HG02970 (cell line): ENCODE measurements at regions not wholly inside any gene's neighbourhood (a gene's known extent, or its start where the extent isn't known, plus 50 kb on each side); places are given as distances from the start of the nearest gene placed in this dataset.
"Not testable (repeated sequence)": the region's sequence is repeated elsewhere in the genome, so short reads cannot be mapped to it uniquely, and the experiment has no call there.

Source experiments
- ATAC-seq: cut with Tn5 transposase; IDR thresholded peaks from one replicate; pipeline ENCODE4 v1.9.1; 2021; ENCODE audit warnings: mild to moderate bottlenecking, moderate library complexity, moderate number of reproducible peaks; ENCODE audit not compliant: unreplicated experiment, low FRiP score

DNA sequence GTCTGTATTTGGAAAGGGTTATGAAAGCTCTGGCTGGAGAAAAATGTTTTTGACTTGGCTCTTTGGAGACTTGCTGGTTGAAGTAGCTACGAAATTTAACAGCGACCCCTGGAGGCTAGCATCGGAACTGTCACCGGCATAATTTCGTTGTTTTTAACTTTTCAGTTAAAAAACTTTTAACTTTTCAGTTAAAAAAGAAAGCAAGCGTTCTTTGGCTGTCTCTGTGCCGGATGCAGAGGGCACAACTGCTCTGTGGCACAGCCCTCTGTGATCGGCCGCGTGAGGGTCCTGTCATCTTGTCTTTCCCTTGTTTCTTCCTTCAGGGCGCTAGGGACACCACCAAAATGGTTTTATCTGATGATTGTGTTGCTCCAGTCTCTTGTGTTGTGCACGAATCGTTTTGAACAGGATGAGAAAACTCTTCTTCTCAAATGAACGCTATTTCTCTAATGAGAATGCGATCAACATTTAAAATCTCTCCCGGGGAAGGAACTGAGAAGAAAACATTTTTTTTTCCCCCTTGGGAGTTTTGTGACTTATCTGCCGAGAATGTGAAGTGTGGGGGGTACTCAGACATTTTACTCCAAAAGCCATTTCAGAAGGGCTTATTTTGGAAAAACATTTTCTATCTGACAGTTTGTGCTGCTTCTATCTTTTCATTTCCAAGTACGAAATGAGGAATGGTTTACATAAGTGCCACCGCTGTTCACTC is 57.1 kb downstream of the ADCYAP1 start:
- no peak for ATAC-seq

DNA sequence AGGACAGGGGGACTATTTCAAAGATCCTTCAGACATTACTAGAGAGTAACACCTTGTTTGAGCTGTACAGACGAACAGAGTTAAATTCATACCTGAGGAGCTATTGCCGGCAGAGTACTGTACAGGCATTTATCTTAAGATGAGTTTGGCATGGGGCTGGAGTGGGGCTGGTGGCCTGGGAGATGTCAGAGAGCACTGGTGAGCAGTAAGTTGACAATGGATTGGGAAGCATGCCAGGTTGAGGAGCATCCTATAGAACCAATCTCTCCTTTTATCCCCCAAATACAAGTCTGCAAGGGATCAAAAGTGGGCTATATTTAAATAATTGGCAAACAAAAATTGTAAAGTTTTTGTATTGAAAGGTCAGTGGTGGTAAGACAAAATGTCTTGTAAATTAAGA is 58.6 kb downstream of the ADCYAP1 start:
- no peak for ATAC-seq

GRCh38 chr18:965921-966758 is 61.5 kb downstream of the ADCYAP1 start:
- no peak for ATAC-seq

DNA sequence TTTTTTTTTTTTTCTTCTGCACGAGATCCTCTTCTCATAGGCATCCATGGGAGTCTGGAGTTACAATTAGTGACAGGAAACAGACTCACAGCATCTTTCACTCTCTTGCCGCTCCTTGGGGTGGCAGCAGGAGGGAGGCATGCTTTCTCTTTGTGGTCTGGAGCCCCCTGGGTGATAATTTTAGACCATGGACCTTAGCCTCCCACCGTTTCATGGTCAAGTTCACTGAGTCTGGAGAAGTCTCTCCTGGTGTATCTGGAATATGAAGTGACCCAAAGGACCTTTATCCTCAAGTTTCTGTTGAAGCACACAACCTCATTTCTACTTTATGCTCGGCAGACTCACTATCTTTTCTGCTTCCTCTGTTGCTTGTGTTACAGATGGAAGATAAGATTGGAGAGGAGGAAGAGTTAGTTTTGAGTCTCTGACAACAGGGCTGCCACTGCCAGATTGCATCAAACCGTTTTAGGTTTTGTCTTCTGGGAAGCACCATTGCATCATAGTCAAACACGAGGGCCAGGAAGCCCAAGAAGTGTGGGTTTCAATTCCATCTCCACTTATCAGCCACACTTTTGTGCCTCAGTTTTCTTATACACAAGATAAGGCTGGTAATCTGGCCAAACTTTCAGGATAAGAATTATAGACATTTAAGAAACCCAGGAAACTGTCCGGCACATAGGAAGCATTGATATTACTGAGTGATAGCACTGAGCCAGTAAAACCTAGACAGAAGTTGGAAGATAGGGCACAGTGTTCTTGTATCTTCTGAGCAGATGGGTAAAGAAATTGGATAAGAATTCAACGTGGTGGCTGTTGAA is 62.3 kb downstream of the ADCYAP1 start:
- no peak for ATAC-seq

DNA sequence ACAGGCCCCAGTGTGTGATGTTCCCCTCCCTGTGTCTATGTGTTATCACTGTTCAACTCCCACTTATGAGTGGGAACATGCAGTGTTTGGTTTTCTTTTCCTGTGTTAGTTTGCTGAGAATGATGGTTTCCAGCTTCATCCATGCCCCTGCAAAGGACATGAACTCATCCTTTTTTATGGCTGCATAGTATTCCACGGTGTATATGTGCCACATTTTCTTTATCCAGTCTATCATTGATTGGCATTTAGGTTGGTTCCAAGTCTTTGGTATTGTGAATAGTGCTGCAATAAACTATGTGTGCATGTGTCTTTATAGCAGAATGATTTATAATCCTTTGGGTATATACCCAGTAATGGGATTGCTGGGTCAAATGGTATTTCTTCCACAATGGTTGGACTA is 64.2 kb downstream of the ADCYAP1 start:
- not testable (repeated sequence) for ATAC-seq

DNA sequence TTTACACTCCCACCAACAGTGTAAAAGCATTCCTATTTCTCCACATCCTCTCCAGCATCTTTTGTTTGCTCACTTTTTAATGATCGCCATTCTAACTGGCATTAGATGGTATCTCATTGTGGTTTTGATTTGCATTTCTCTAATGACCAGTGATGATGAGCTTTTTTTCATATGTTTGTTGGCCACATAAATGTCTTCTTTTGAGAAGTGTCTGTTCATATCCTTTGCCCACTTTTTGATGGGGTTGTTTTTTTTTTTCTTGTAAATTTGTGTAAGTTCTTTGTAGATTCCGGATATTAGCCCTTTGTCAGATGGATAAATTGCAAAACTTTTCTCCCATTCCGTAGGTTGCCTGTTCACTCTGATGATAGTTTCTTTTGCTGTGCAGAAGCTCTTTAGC is 64.6 kb downstream of the ADCYAP1 start:
- not testable (repeated sequence) for ATAC-seq

- not testable (repeated sequence) for ATAC-seq
Observed at GRCh38 chr18:974606-975005, 69.9 kb downstream of the ADCYAP1 start.

DNA sequence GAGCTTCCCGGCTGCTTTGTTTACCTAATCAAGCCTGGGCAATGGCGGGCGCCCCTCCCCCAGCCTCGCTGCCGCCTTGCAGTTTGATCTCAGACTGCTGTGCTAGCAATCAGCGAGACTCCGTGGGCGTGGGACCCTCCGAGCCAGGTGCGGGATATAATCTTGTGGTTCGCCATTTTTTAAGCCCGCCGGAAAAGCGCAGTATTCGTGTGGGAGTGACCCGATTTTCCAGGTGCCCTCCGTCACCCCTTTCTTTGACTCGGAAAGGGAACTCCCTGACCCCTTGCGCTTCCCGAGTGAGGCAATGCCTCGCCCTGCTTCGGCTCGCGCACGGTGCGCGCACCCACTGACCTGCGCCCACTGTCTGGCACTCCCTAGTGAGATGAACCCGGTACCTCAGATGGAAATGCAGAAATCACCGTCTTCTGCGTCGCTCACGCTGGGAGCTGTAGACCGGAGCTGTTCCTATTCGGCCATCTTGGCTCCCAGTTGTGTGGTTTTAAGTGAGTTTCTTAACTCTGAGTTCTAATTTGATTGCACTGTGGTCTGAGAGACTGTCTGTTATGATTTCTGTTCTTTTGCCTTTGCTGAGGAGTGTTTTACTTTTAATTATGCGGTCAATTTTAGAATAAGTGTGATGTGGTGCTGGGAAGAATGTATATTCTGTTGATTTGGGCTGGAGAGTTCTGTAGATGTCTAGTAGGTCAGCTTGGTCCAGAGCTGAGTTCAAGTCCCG is 71.9 kb downstream of the ADCYAP1 start:
- ATAC-seq, result not testable (repeated sequence)

DNA sequence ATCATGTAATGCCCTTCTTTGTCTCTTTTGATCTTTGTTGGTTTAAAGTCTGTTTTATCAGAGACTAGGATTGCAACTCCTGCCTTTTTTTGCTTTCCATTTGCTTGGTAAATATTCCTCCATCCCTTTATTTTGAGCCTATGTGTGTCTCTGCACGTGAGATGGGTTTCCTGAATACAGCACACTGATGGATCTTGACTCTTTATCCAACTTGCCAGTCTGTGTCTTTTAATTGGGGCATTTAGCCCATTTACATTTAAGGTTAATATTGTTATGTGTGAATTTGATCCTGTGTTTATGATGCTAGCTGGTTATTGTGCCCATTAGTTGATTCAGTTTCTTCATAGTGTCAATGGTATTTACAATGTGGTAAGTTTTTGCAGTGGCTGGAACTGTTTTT is 72.7 kb downstream of the ADCYAP1 start:
- not testable (repeated sequence) for ATAC-seq

- ATAC-seq, result not testable (repeated sequence)
Observed at GRCh38 chr18:977732-978131, 73.1 kb downstream of the ADCYAP1 start.

GRCh38 chr18:980586-980985 is 75.9 kb downstream of the ADCYAP1 start:
- no peak for ATAC-seq

- no peak for ATAC-seq
Observed at GRCh38 chr18:984004-984403, 79.3 kb downstream of the ADCYAP1 start.

DNA sequence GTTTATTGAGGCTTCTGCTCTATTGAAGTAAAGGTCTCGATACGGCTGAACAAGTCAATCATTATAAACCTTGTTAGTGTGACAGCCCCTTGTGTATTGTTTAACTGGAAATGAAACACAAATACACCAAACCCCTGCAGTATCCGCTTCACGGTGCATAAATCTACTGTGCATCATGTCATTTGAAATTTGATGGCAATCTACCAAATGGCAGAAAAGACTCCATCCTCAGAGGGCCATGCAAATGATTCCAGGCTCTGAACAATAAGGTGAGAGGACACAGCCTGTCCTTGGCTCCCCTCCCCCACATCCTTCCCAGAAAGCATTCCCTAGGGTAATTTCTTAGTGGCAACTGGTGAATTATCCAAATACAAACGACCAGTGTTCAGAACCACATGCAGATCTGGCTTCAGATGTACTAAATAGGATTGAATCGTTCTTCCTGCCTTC is 80.6 kb downstream of the ADCYAP1 start:
- ATAC-seq, result no peak

GRCh38 chr18:986051-986450 is 81.4 kb downstream of the ADCYAP1 start:
- no peak for ATAC-seq

- ATAC-seq, result no peak
Observed at GRCh38 chr18:986552-986951, 81.9 kb downstream of the ADCYAP1 start.

DNA sequence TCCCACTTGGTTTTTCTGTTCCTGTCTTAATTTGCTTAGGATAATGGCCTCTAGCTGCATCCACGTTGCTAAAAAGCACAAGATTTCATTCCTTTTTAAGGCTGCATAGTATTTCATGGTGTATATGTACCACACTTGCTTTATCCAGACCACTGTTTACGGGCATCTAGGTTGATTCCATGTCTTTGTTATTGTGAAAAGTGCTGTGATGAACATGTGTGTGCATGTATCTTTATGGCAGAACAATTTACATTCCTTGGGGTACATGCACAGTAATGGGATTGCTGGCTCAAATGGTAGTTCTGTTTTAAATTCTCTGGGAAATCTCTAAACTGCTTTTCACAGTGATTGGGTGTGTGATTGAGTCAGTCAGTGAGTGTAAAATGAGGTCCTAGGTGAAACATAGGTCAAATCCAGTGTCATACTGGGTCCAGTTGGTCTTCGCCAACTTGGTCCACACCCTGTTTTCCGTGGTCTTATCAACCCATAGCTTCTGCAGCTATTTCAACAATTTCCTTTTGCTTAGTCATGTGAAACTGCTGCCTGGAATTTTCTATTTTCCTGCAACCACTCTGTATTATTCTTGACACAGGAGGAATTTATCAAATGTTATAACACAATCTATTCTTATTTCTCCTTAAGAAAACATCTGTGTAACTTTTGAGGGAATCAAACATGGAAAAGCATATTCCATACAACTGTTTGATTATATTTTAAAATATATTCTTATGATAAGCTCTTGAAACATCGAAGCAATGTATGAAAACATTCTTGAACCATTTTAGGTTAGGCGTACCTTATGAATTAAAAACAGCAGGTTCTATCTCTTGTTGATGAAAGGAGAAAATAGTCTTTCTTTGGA is 82.9 kb downstream of the ADCYAP1 start:
- no peak for ATAC-seq

GRCh38 chr18:989425-989824 is 84.8 kb downstream of the ADCYAP1 start:
- no peak for ATAC-seq

DNA sequence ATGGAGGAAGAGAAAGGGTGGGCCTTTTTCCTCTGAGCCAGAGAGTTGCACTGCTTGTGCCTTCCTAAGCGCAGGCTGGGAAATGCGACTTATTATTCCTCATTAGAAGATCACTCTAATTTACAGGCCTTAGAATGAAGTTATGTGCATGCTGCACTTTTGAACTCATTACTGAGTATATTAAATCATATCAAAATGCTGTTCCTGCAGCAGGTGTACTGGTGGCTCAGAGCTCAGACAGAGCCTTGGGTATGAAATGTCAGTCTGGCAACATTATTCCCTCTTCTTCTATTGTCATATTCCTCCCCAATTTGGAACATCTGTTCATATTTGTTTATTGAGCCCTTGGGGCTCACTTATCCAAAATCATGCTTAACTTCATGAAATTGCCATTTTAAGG is 85.5 kb downstream of the ADCYAP1 start:
- ATAC-seq, result no peak

DNA sequence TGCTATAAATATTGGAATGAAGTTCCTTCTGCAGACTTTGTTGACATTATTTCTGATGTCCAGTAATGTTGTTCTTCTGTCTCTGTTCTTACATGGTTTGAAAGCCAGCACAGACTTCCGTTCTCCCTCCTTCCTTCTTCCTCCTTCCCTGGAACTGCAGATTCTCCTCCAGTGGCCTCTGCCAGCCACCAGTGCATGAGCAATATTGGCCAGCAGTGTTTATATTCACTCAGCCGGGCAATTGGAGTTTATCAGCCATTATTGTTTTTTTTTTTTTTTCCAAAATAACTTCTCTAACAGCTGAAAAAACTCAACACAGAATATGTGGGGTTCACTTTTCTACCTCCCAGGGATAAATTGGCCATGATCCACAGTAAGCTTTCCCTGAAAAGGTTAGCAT is 86.8 kb downstream of the ADCYAP1 start:
- ATAC-seq, result no peak
